ENCODE measurements at regions not wholly inside any gene's neighbourhood (a gene's known extent, or its start where the extent isn't known, plus 50 kb on each side); places are given as distances from the start of the nearest gene placed in this dataset.

DNA sequence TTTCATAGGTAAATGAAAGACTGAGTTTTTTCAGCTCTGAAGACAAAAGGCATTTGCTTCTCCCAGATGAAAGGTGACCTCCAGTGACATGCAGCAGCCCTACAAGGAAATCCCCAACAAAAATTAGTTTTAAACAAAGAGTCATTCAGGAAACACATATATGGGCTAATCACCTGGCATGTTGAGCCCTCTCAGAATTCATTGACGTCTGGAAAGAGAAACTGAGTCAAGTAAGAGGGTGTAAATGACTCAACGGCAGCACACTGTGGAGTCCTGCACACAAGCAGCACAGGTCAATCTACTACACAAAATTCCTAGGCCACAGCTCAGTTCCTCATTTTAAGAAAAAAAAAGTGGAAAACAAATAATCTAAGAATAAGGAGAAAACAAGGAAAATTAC lies 592.3 kb downstream of the EPHA7 start:
- TF ChIP-seq, protein P1, sequence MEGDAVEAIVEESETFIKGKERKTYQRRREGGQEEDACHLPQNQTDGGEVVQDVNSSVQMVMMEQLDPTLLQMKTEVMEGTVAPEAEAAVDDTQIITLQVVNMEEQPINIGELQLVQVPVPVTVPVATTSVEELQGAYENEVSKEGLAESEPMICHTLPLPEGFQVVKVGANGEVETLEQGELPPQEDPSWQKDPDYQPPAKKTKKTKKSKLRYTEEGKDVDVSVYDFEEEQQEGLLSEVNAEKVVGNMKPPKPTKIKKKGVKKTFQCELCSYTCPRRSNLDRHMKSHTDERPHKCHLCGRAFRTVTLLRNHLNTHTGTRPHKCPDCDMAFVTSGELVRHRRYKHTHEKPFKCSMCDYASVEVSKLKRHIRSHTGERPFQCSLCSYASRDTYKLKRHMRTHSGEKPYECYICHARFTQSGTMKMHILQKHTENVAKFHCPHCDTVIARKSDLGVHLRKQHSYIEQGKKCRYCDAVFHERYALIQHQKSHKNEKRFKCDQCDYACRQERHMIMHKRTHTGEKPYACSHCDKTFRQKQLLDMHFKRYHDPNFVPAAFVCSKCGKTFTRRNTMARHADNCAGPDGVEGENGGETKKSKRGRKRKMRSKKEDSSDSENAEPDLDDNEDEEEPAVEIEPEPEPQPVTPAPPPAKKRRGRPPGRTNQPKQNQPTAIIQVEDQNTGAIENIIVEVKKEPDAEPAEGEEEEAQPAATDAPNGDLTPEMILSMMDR (conservative IDR thresholded peaks at IDR 0.05 in 1 of 2, IDR thresholded peaks at IDR 0.05 in 1 of 2; ENCODE audit: low read depth in 1 of 2, low read length in 2 of 2), result no peak
- no peak for TF ChIP-seq EZH2 (IDR thresholded peaks at IDR 0.05; ENCODE audit: low read length, missing control alignments)

Data from fibroblast of lung (primary cell).